ENCODE measurements at regions not wholly inside any gene's neighbourhood (a gene's known extent, or its start where the extent isn't known, plus 50 kb on each side); places are given as distances from the start of the nearest gene placed in this dataset.

DNA sequence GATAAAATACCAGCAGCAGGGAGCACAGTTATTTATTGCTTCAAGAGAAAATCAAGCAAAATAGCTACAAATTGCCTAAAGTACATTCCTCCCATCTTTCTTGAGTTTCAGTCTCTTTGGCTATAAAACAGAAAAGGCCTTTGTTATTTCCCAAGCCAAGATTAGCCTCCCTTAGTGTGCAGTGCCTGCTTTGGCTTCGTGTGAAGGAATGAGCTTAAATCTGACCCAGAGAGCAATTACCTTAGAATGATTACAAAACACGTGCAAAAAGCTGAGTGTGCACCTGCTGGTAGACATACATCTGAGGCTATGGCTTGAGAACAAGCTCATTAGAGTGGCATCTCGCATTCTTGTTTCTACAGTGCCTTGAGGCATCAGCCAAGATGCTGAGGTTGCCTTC is 250.8 kb downstream of the C4orf33 start:
- no peak for ATAC-seq
- TF ChIP-seq GLIS3 (CRISPR knock-in tag; IDR thresholded peaks at IDR 0.05) (no peak), CSRNP3 (CRISPR knock-in tag; IDR thresholded peaks at IDR 0.05) (no peak), BACH2 (CRISPR knock-in tag; IDR thresholded peaks at IDR 0.05; ENCODE audit: borderline replicate concordance) (no peak), ZNF70 (CRISPR knock-in tag; IDR thresholded peaks at IDR 0.05) (no peak), ARNTL (CRISPR knock-in tag; IDR thresholded peaks at IDR 0.05; ENCODE audit: borderline replicate concordance, low read depth) (no peak), CSDC2 (CRISPR knock-in tag; IDR thresholded peaks at IDR 0.05) (no peak), TCF4 (CRISPR knock-in tag; IDR thresholded peaks at IDR 0.05; ENCODE audit: borderline replicate concordance) (no peak), ISL1 (CRISPR knock-in tag; IDR thresholded peaks at IDR 0.05) (no peak), ZNF565 (CRISPR knock-in tag; conservative IDR thresholded peaks at IDR 0.05; ENCODE audit: low read depth) (no peak), PPARA (CRISPR knock-in tag; IDR thresholded peaks at IDR 0.05; ENCODE audit: borderline replicate concordance) (no peak), ZC3H10 (CRISPR knock-in tag; IDR thresholded peaks at IDR 0.05) (no peak), ZNF8 (CRISPR knock-in tag; IDR thresholded peaks at IDR 0.05) (no peak), ZFP3 (CRISPR knock-in tag; IDR thresholded peaks at IDR 0.05) (no peak), OSR1 (CRISPR knock-in tag; IDR thresholded peaks at IDR 0.05) (no peak), RARB (CRISPR knock-in tag; IDR thresholded peaks at IDR 0.05) (no peak)
- TF ChIP-seq, protein P1, sequence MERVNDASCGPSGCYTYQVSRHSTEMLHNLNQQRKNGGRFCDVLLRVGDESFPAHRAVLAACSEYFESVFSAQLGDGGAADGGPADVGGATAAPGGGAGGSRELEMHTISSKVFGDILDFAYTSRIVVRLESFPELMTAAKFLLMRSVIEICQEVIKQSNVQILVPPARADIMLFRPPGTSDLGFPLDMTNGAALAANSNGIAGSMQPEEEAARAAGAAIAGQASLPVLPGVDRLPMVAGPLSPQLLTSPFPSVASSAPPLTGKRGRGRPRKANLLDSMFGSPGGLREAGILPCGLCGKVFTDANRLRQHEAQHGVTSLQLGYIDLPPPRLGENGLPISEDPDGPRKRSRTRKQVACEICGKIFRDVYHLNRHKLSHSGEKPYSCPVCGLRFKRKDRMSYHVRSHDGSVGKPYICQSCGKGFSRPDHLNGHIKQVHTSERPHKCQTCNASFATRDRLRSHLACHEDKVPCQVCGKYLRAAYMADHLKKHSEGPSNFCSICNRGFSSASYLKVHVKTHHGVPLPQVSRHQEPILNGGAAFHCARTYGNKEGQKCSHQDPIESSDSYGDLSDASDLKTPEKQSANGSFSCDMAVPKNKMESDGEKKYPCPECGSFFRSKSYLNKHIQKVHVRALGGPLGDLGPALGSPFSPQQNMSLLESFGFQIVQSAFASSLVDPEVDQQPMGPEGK (CRISPR knock-in tag; IDR thresholded peaks at IDR 0.05; ENCODE audit: borderline replicate concordance) = no peak
- TF ChIP-seq, protein P2, sequence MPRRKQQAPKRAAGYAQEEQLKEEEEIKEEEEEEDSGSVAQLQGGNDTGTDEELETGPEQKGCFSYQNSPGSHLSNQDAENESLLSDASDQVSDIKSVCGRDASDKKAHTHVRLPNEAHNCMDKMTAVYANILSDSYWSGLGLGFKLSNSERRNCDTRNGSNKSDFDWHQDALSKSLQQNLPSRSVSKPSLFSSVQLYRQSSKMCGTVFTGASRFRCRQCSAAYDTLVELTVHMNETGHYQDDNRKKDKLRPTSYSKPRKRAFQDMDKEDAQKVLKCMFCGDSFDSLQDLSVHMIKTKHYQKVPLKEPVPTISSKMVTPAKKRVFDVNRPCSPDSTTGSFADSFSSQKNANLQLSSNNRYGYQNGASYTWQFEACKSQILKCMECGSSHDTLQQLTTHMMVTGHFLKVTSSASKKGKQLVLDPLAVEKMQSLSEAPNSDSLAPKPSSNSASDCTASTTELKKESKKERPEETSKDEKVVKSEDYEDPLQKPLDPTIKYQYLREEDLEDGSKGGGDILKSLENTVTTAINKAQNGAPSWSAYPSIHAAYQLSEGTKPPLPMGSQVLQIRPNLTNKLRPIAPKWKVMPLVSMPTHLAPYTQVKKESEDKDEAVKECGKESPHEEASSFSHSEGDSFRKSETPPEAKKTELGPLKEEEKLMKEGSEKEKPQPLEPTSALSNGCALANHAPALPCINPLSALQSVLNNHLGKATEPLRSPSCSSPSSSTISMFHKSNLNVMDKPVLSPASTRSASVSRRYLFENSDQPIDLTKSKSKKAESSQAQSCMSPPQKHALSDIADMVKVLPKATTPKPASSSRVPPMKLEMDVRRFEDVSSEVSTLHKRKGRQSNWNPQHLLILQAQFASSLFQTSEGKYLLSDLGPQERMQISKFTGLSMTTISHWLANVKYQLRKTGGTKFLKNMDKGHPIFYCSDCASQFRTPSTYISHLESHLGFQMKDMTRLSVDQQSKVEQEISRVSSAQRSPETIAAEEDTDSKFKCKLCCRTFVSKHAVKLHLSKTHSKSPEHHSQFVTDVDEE (CRISPR knock-in tag; IDR thresholded peaks at IDR 0.05) = no peak
- TF ChIP-seq, protein P3, sequence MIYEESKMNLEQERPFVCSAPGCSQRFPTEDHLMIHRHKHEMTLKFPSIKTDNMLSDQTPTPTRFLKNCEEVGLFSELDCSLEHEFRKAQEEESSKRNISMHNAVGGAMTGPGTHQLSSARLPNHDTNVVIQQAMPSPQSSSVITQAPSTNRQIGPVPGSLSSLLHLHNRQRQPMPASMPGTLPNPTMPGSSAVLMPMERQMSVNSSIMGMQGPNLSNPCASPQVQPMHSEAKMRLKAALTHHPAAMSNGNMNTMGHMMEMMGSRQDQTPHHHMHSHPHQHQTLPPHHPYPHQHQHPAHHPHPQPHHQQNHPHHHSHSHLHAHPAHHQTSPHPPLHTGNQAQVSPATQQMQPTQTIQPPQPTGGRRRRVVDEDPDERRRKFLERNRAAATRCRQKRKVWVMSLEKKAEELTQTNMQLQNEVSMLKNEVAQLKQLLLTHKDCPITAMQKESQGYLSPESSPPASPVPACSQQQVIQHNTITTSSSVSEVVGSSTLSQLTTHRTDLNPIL (CRISPR knock-in tag; IDR thresholded peaks at IDR 0.05; ENCODE audit: low read depth) = no peak

DNA sequence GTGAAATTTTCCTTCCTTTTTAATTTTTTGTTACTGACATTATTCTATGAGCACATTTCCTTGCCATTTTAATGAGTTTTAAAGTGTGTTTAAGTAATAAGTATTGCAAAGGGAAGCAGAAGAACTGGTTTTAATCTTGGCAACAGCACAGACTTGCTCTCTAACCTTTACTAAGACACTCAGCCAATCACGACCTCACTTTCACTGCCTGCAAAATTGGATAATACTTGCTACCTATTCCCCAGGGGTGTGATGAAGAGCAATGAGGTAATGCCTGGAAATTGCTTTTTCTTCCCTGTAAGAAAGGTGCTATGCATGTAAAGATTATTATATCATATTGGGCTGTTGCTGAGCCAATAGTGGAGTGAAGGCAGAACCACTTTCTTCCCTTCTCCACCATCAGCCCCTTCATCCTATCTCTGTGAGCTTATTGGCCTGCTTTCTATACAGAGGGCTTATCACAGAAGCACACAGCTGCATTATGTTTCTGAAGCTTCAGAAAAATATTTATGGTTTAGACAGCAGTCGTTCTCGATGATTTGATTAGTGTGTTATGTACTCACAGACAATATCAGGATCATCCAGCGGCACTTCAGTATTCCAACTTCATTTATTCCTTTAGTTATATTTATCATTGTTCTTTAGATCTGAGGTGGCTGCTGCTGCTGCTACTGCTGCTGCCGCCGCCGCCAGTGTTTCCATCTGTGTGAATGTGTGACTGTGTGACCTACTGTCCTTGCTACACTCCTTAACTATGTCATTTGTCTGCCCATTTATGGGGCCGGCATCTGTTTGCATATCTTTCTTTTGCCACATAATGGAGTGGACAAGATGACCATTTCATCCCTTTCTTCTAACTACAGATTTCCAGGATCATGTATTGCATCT is 255.1 kb downstream of the C4orf33 start:
- no peak; the same call in 2 of the 3 replicates for ATAC-seq
- TF ChIP-seq PPARA (CRISPR knock-in tag; IDR thresholded peaks at IDR 0.05; ENCODE audit: borderline replicate concordance) (no peak), ESRRG (CRISPR knock-in tag; IDR thresholded peaks at IDR 0.05) (no peak), ZFP3 (CRISPR knock-in tag; IDR thresholded peaks at IDR 0.05) (no peak), RARB (CRISPR knock-in tag; IDR thresholded peaks at IDR 0.05) (no peak), ZFP30 (CRISPR knock-in tag; IDR thresholded peaks at IDR 0.05) (no peak), ISL1 (CRISPR knock-in tag; IDR thresholded peaks at IDR 0.05) (no peak), ZC3H10 (CRISPR knock-in tag; IDR thresholded peaks at IDR 0.05) (no peak), ZNF70 (CRISPR knock-in tag; IDR thresholded peaks at IDR 0.05) (no peak), GLIS3 (CRISPR knock-in tag; IDR thresholded peaks at IDR 0.05) (no peak)
- TF ChIP-seq, protein P2 (CRISPR knock-in tag; IDR thresholded peaks at IDR 0.05) = no peak
- TF ChIP-seq, protein P3 (CRISPR knock-in tag; IDR thresholded peaks at IDR 0.05; ENCODE audit: low read depth) = no peak
- TF ChIP-seq, protein P1 (CRISPR knock-in tag; IDR thresholded peaks at IDR 0.05; ENCODE audit: borderline replicate concordance) = no peak
